ENCODE measurements at regions not wholly inside any gene's neighbourhood (a gene's known extent, or its start where the extent isn't known, plus 50 kb on each side); places are given as distances from the start of the nearest gene placed in this dataset.

GRCh38 chr11:119828006-119828405 is 99.0 kb upstream of the NECTIN1 start:
- no peak for ATAC-seq (ENCODE audit: low read depth)
- H3K4me2 ChIP-seq (ENCODE audit: low read depth, low read length): no peak overlapping the region
- H3K23ac ChIP-seq (ENCODE audit: low read depth, low read length): no peak overlapping the region
- no peak overlapping the region for H2BK5ac ChIP-seq (ENCODE audit: low read depth, low read length, poor library complexity, severe bottlenecking)
- H3K27ac ChIP-seq (ENCODE audit: insufficient read depth, low read length): no peak overlapping the region
- DNase-seq: no peak
- no peaks in the 10 kb centered on the region for H3K79me1 ChIP-seq (ENCODE audit: low read depth in 1 of 2, low read length in 2 of 2)
- no peak overlapping the region for H2AK9ac ChIP-seq (replicated peaks; ENCODE audit: low read depth, low read length, poor library complexity)
- in situ Hi-C loops (cut with MboI; ENCODE audit: low sequenced_read_pairs) (no loop called here), dilution Hi-C loops (cut with HindIII; ENCODE audit: low sequenced_read_pairs, unreplicated experiment) (no loop called here), intact Hi-C loops (cut with micrococcal nuclease) (no loop called here)
- no peak overlapping the region for H3K14ac ChIP-seq (replicated peaks; ENCODE audit: low read depth, low read length)
- H3K18ac ChIP-seq (ENCODE audit: low read depth, low read length): no peak overlapping the region
- H4K8ac ChIP-seq (ENCODE audit: low read depth in 2 of 2, low read length in 2 of 2): no peak overlapping the region
- no peak overlapping the region for H2AK5ac ChIP-seq (ENCODE audit: low read depth, low read length)
- no peak overlapping the region for H4K91ac ChIP-seq (ENCODE audit: insufficient read depth, low read depth, low read length)
- H3K4ac ChIP-seq (ENCODE audit: low read depth, low read length): no peak overlapping the region
- no peaks in the 10 kb centered on the region for H3K9me3 ChIP-seq (ENCODE audit: control insufficient read depth, insufficient read depth, low read length)
- BruUV-seq (replicated peaks): no TSS peak
- H2BK20ac ChIP-seq (ENCODE audit: low read depth, low read length): no peak overlapping the region
- TF ChIP-seq MAZ (IDR thresholded peaks at IDR 0.05; ENCODE audit: borderline replicate concordance, low read depth, low read length) (no peak), ELK1 (IDR thresholded peaks at IDR 0.05; ENCODE audit: borderline replicate concordance, low read depth, low read length) (no peak), MXI1 (IDR thresholded peaks at IDR 0.05; ENCODE audit: borderline replicate concordance, low read depth, low read length) (no peak), RAD21 (IDR thresholded peaks at IDR 0.05; ENCODE audit: low read length) (no peak), CHD1 (IDR thresholded peaks at IDR 0.05; ENCODE audit: low read depth, low read length) (no peak), USF2 (IDR thresholded peaks at IDR 0.05; ENCODE audit: low read depth, low read length) (no peak), MAFK (IDR thresholded peaks at IDR 0.05; ENCODE audit: low read depth, low read length) (no peak), BHLHE40 (IDR thresholded peaks at IDR 0.05; ENCODE audit: low read depth, low read length) (no peak), SMC3 (IDR thresholded peaks at IDR 0.05; ENCODE audit: low read depth, low read length) (no peak), RFX5 (IDR thresholded peaks at IDR 0.05; ENCODE audit: low read depth, low read length) (no peak)
- no peak overlapping the region for H2BK120ac ChIP-seq (ENCODE audit: low read depth, low read length)
- POLR2A ChIA-PET (ENCODE audit: unreplicated experiment): no interaction called here
- H3K4me3 ChIP-seq (ENCODE audit: insufficient read depth, low read depth, low read length): no peak overlapping the region
- H3K36me3 ChIP-seq (ENCODE audit: control insufficient read depth, insufficient read depth, low read length): no peaks in the 10 kb centered on the region
- H2AFZ ChIP-seq (replicated peaks; ENCODE audit: low read length, poor library complexity): no peak overlapping the region
- H4K5ac ChIP-seq (ENCODE audit: low read depth, low read length): no peak overlapping the region
- no peak overlapping the region for H3K56ac ChIP-seq (ENCODE audit: extremely low read depth, insufficient read depth, low read length)
- no peaks in the 10 kb centered on the region for H3K4me1 ChIP-seq (ENCODE audit: control insufficient read depth, insufficient read depth, low read length)
- CTCF ChIA-PET: no interaction called here
- no peak overlapping the region for H2BK15ac ChIP-seq (ENCODE audit: low read depth, low read length)
- no CpG with 5 or more reads among the region's 9 CpGs for WGBS, 2 experiments (ENCODE audit: extremely low coverage in 2 of 2, insufficient read length in 1 of 2)
- H4K20me1 ChIP-seq (ENCODE audit: insufficient read depth, low read length): no peaks in the 10 kb centered on the region
- H3K9me1 ChIP-seq (ENCODE audit: insufficient read depth, low read length): no peaks in the 10 kb centered on the region
- peaks cover 9% of the 10 kb centered on the region; the same call in 1 of the 2 replicates for H3K27me3 ChIP-seq (ENCODE audit: control insufficient read depth, insufficient read depth, low read length)
- H3K9ac ChIP-seq (ENCODE audit: low read depth, low read length): no peak overlapping the region

Data from IMR-90 (cell line).